ENCODE measurements at regions not wholly inside any gene's neighbourhood (a gene's known extent, or its start where the extent isn't known, plus 50 kb on each side); places are given as distances from the start of the nearest gene placed in this dataset.

GRCh38 chr1:230494514-230494913 is 68.4 kb upstream of the PGBD5 start:
- TF ChIP-seq POLR2AphosphoS5 (IDR thresholded peaks at IDR 0.05; ENCODE audit: low read depth, low read length) (no peak), POU2F2 (IDR thresholded peaks at IDR 0.05; ENCODE audit: low read depth, low read length) (no peak), POLR2A (IDR thresholded peaks at IDR 0.05; ENCODE audit: low read depth, low read length) (no peak), TAF1 (IDR thresholded peaks at IDR 0.05; ENCODE audit: low read depth, low read length) (no peak), PAX5 (IDR thresholded peaks at IDR 0.05; ENCODE audit: insufficient read depth, low read length, severe bottlenecking) (no peak)
